Erythroblast (primary cell): ENCODE measurements at regions not wholly inside any gene's neighbourhood (a gene's known extent, or its start where the extent isn't known, plus 50 kb on each side); places are given as distances from the start of the nearest gene placed in this dataset.
"Not testable (repeated sequence)": the region's sequence is repeated elsewhere in the genome, so short reads cannot be mapped to it uniquely, and the experiment has no call there.

Experiments
- GATA1 ChIP-seq: IDR thresholded peaks from 2 replicates; pipeline ENCODE4 v1.6.1; 2011; ENCODE audit warnings: low read depth, mild to moderate bottlenecking, control low read depth, low read length, moderate library complexity
- POLR2A ChIP-seq: IDR thresholded peaks from 2 replicates; pipeline ENCODE4 v1.6.1; 2011; ENCODE audit warnings: mild to moderate bottlenecking, low read length

GRCh38 chrX:1115411-1115810 lies 97.0 kb downstream of the CRLF2 start:
- not testable (repeated sequence) for TF ChIP-seq POLR2A, GATA1
